ENCODE measurements at regions not wholly inside any gene's neighbourhood (a gene's known extent, or its start where the extent isn't known, plus 50 kb on each side); places are given as distances from the start of the nearest gene placed in this dataset.
A peak's percentile ranks its signal among the peaks of the same experiment; 100 is the strongest.

DNA sequence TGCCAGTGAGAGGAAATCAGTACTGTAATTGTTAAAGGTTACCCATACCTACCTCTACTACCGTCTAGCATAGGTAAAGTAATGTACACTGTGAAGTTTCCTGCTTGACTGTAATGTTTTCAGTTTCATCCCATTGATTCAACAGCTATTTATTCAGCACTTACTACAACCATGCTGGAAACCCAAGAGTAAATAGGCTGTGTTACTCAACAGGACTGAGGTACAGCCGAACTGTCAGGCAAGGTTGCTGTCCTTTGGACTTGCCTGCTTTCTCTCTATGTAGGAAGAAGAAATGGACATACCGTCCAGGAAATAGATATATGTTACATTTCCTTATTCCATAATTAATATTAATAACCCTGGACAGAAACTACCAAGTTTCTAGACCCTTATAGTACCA is 265.5 kb downstream of the NR2F2 start:
- DNase-seq (ENCODE audit: low spot score), result peak; percentile 18
- H3K9me3 ChIP-seq (ENCODE audit: low read length), result no peaks in the 10 kb centered on the region
- CTCF ChIA-PET (ENCODE audit: low intra/inter-chr PET ratio, low total read pairs), result no interaction called here
- no peaks in the 10 kb centered on the region for H3K27me3 ChIP-seq (ENCODE audit: control insufficient read depth in 1 of 2, insufficient read depth in 2 of 2, low read length in 2 of 2)
- H3K9ac ChIP-seq (ENCODE audit: insufficient read depth, low read depth, low read length), result no peak overlapping the region
- H3K79me2 ChIP-seq (ENCODE audit: insufficient read depth, low read length), result no peaks in the 10 kb centered on the region
- H3K4me3 ChIP-seq (replicated peaks in 1 of 3; ENCODE audit: insufficient read depth in 1 of 3, low read depth in 2 of 3, low read length in 3 of 3), result no peak overlapping the region
- no peak overlapping the region for H2AFZ ChIP-seq (ENCODE audit: low read length)
- POLR2A ChIA-PET, result no interaction called here
- peak; percentile 46 for FAIRE-seq
- 0 out of 2 replicates have a peak, but pooled peaks cover 14% of the 10 kb centered on the region for H3K4me1 ChIP-seq (ENCODE audit: insufficient read depth, low read length)
- H3K27ac ChIP-seq (ENCODE audit: extremely low read length, insufficient read depth, low read length), result no peak overlapping the region
- no peaks in the 10 kb centered on the region for H3K36me3 ChIP-seq (replicated peaks in 1 of 2; ENCODE audit: control insufficient read depth in 1 of 2, insufficient read depth in 2 of 2, low read length in 2 of 2)
- intact Hi-C loops (cut with micrococcal nuclease; ENCODE audit: unreplicated experiment), result no loop called here
- BruUV-seq (replicated peaks), result no TSS peak
- H4K20me1 ChIP-seq (ENCODE audit: insufficient read depth, low read length), result no peaks in the 10 kb centered on the region
- WGBS (ENCODE audit: low lambda C conversion rate), result 0% methylated on average over 3 of the region's 3 CpGs
- peak; percentile 90 for ATAC-seq
- no peak overlapping the region for H3K4me2 ChIP-seq (ENCODE audit: low read depth, low read length)
- in situ Hi-C loops (cut with HindIII; ENCODE audit: extremely low pct_ligation_motif_present, low pct_unique_long_range_greater_than_20kb), result no loop called here
- TF ChIP-seq RARG (CRISPR knock-in tag; IDR thresholded peaks at IDR 0.05; ENCODE audit: low read depth) (no peak), FOXC1 (CRISPR knock-in tag; IDR thresholded peaks at IDR 0.05; ENCODE audit: borderline replicate concordance) (no peak), IKZF1 (IDR thresholded peaks at IDR 0.05) (no peak), MTA1 (CRISPR knock-in tag; IDR thresholded peaks at IDR 0.05; ENCODE audit: borderline replicate concordance) (no peak), FOXO1 (CRISPR knock-in tag; IDR thresholded peaks at IDR 0.05) (peak; percentile 34; the same call in 1 of the 2 replicates), CEBPG (CRISPR knock-in tag; IDR thresholded peaks at IDR 0.05) (peak; percentile 72), BCL6 (CRISPR knock-in tag; IDR thresholded peaks at IDR 0.05) (peak; percentile 34; the same call in 1 of the 2 replicates), ZNF430 (CRISPR knock-in tag; IDR thresholded peaks at IDR 0.05) (no peak), FOXP1 (IDR thresholded peaks at IDR 0.05) (no peak), FOXP1 (CRISPR knock-in tag; IDR thresholded peaks at IDR 0.05) (peak; percentile 61), ZNF343 (CRISPR knock-in tag; IDR thresholded peaks at IDR 0.05) (no peak), CAMTA2 (CRISPR knock-in tag; IDR thresholded peaks at IDR 0.05; ENCODE audit: borderline replicate concordance) (no peak), HNF4A (CRISPR knock-in tag; IDR thresholded peaks at IDR 0.05) (peak; percentile 70)
- TF ChIP-seq, protein P1, sequence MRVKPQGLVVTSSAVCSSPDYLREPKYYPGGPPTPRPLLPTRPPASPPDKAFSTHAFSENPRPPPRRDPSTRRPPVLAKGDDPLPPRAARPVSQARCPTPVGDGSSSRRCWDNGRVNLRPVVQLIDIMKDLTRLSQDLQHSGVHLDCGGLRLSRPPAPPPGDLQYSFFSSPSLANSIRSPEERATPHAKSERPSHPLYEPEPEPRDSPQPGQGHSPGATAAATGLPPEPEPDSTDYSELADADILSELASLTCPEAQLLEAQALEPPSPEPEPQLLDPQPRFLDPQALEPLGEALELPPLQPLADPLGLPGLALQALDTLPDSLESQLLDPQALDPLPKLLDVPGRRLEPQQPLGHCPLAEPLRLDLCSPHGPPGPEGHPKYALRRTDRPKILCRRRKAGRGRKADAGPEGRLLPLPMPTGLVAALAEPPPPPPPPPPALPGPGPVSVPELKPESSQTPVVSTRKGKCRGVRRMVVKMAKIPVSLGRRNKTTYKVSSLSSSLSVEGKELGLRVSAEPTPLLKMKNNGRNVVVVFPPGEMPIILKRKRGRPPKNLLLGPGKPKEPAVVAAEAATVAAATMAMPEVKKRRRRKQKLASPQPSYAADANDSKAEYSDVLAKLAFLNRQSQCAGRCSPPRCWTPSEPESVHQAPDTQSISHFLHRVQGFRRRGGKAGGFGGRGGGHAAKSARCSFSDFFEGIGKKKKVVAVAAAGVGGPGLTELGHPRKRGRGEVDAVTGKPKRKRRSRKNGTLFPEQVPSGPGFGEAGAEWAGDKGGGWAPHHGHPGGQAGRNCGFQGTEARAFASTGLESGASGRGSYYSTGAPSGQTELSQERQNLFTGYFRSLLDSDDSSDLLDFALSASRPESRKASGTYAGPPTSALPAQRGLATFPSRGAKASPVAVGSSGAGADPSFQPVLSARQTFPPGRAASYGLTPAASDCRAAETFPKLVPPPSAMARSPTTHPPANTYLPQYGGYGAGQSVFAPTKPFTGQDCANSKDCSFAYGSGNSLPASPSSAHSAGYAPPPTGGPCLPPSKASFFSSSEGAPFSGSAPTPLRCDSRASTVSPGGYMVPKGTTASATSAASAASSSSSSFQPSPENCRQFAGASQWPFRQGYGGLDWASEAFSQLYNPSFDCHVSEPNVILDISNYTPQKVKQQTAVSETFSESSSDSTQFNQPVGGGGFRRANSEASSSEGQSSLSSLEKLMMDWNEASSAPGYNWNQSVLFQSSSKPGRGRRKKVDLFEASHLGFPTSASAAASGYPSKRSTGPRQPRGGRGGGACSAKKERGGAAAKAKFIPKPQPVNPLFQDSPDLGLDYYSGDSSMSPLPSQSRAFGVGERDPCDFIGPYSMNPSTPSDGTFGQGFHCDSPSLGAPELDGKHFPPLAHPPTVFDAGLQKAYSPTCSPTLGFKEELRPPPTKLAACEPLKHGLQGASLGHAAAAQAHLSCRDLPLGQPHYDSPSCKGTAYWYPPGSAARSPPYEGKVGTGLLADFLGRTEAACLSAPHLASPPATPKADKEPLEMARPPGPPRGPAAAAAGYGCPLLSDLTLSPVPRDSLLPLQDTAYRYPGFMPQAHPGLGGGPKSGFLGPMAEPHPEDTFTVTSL (CRISPR knock-in tag; IDR thresholded peaks at IDR 0.05; ENCODE audit: borderline replicate concordance), result 0 out of 2 replicates have a peak, but pooled peaks have one; percentile 39
- TF ChIP-seq, protein P2, sequence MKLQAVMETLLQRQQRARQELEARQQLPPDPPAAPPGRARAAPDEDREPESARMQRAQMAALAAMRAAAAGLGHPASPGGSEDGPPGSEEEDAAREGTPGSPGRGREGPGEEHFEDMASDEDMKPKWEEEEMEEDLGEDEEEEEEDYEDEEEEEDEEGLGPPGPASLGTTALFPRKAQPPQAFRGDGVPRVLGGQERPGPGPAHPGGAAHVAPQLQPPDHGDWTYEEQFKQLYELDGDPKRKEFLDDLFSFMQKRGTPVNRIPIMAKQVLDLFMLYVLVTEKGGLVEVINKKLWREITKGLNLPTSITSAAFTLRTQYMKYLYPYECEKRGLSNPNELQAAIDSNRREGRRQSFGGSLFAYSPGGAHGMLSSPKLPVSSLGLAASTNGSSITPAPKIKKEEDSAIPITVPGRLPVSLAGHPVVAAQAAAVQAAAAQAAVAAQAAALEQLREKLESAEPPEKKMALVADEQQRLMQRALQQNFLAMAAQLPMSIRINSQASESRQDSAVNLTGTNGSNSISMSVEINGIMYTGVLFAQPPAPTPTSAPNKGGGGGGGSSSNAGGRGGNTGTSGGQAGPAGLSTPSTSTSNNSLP (IDR thresholded peaks at IDR 0.05; ENCODE audit: low read depth, low read length), result 0 out of 2 replicates have a peak, but pooled peaks have one; percentile 18
- TF ChIP-seq, protein P3, sequence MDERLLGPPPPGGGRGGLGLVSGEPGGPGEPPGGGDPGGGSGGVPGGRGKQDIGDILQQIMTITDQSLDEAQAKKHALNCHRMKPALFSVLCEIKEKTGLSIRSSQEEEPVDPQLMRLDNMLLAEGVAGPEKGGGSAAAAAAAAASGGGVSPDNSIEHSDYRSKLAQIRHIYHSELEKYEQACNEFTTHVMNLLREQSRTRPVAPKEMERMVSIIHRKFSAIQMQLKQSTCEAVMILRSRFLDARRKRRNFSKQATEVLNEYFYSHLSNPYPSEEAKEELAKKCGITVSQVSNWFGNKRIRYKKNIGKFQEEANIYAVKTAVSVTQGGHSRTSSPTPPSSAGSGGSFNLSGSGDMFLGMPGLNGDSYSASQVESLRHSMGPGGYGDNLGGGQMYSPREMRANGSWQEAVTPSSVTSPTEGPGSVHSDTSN (CRISPR knock-in tag; IDR thresholded peaks at IDR 0.05), result no peak
- TF ChIP-seq, protein P4, sequence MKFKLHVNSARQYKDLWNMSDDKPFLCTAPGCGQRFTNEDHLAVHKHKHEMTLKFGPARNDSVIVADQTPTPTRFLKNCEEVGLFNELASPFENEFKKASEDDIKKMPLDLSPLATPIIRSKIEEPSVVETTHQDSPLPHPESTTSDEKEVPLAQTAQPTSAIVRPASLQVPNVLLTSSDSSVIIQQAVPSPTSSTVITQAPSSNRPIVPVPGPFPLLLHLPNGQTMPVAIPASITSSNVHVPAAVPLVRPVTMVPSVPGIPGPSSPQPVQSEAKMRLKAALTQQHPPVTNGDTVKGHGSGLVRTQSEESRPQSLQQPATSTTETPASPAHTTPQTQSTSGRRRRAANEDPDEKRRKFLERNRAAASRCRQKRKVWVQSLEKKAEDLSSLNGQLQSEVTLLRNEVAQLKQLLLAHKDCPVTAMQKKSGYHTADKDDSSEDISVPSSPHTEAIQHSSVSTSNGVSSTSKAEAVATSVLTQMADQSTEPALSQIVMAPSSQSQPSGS (CRISPR knock-in tag; IDR thresholded peaks at IDR 0.05), result no peak

Measured in HepG2 (cell line).